AG04450 (cell line): ENCODE measurements at regions not wholly inside any gene's neighbourhood (a gene's known extent, or its start where the extent isn't known, plus 50 kb on each side); places are given as distances from the start of the nearest gene placed in this dataset.

Experiments
- CTCF ChIA-PET: fragments of 300-600, 350-600 bp; formaldehyde crosslinking; extraction: SDS; loops from one replicate; lab custom pipeline; 2022; ENCODE audit warnings: antibody characterized with exemption, inconsistent platforms; lab: Charles Lee
- POLR2A ChIA-PET: fragments of 350-600 bp; formaldehyde crosslinking; extraction: SDS; loops from one replicate; lab custom pipeline; 2021; ENCODE audit warnings: antibody characterized with exemption, inconsistent platforms; lab: Yijun Ruan, JAX
- DNase-seq: peaks from one replicate; pipeline ENCODE4 v3.0.0-alpha.2; 2011; ENCODE audit warnings: low read depth, low spot score
- H3K27ac ChIP-seq: one replicate; pipeline ENCODE4 v1.5.1; 2012; ENCODE audit warnings: low read depth, low read length, control low read depth
- H3K27me3 ChIP-seq: one replicate; pipeline ENCODE4 v1.6.0; 2012; ENCODE audit warnings: low read length; ENCODE audit not compliant: control insufficient read depth, insufficient read depth
- H3K4me3 ChIP-seq: 2 replicates; pipeline ENCODE4 v1.5.1; 2011; ENCODE audit warnings: mild to moderate bottlenecking, low read depth, low read length, control low read depth
- H3K9me3 ChIP-seq: 2 replicates; pipeline ENCODE4 v1.5.1; 2012; ENCODE audit warnings: low read length; ENCODE audit not compliant: control insufficient read depth, insufficient read depth
- TF ChIP-seq, protein P1 (sequence below): IDR thresholded peaks from 2 replicates; pipeline ENCODE4 v1.5.1; 2011; ENCODE audit warnings: low read depth, low read length, control low read depth, inconsistent platforms

DNA sequence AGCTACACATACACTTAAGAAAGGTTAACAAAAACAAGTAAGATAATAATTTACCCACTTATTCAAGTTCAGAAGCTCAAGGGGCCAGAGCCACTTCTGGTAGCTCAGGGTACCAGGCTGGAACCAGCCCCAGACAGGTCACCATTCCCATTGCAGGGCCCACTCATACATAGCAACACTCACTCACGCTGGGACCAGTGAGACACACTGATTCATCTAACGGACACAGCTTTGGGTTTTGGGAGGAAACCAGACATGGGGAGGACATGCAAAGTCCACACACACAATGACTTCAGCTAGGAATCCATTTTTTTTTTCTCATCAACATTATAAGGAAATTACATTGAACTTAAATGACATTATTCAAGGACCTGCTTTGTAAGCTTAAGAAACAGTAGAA lies 169.1 kb downstream of the ZC3H11B start:
- no peak for DNase-seq
- Histone ChIP-seq H3K9me3 (no peaks in the 10 kb centered on the region), H3K27ac (no peak overlapping the region), H3K27me3 (no peaks in the 10 kb centered on the region), H3K4me3 (no peak overlapping the region)
- ChIA-PET CTCF (interaction anchor here (0.6 to 1.1 kb wide), 3 partner anchors 219 to 1114 kb away, joined by 3 read pairs; no protein-coding TSS in a partner anchor), POLR2A (no interaction called here)
- TF ChIP-seq, protein P1, sequence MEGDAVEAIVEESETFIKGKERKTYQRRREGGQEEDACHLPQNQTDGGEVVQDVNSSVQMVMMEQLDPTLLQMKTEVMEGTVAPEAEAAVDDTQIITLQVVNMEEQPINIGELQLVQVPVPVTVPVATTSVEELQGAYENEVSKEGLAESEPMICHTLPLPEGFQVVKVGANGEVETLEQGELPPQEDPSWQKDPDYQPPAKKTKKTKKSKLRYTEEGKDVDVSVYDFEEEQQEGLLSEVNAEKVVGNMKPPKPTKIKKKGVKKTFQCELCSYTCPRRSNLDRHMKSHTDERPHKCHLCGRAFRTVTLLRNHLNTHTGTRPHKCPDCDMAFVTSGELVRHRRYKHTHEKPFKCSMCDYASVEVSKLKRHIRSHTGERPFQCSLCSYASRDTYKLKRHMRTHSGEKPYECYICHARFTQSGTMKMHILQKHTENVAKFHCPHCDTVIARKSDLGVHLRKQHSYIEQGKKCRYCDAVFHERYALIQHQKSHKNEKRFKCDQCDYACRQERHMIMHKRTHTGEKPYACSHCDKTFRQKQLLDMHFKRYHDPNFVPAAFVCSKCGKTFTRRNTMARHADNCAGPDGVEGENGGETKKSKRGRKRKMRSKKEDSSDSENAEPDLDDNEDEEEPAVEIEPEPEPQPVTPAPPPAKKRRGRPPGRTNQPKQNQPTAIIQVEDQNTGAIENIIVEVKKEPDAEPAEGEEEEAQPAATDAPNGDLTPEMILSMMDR = no peak

DNA sequence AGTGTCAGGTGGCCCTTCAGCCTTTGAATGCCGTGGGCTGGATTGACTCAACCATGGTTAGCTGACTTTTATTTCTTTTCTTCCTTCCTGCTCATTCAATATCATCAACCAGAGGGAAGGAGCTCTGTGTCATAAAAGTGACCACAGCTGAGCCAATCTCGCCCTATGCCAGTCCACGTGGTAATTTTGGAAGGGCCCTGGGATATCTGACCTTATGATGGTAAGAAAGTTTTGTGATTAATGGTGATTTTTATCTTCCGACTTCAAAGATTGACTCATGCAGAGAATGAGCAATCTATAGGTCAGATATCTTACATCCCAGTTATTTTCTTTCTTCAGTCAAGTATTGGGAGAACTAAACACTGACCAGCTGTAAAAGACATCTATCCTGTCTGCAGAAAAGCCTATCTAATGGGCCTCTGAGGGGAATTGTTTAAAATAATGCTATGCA lies 170.3 kb downstream of the ZC3H11B start:
- Histone ChIP-seq H3K27ac (no peak overlapping the region), H3K27me3 (no peaks in the 10 kb centered on the region), H3K9me3 (no peaks in the 10 kb centered on the region), H3K4me3 (no peak overlapping the region)
- ChIA-PET POLR2A (no interaction called here), CTCF (interaction anchor here (0.9 kb wide), 1 partner anchor 59 kb away, joined by 3 read pairs; no protein-coding TSS in a partner anchor)
- TF ChIP-seq, protein P1 = no peak
- no peak for DNase-seq

DNA sequence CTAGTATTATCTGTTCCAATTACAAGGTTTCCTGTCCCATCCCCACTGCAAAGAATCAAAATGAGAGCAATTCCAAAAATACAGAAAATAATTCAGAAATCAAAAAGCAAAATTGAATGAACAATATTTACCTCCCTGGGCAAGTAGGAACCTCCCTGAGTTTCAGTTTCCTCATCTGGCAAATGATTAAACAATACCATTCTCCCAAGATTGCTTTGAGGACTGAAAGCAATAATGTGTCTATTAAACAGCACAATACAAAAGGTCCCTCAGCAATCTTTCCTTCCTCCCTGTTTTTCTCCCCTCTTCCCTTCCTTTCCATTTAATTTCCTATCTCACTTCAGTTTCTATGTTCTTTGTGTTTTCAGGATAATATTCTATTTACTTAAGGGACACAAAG lies 171.0 kb downstream of the ZC3H11B start:
- CTCF ChIA-PET = interaction anchor here (0.9 kb wide), 1 partner anchor 59 kb away, joined by 3 read pairs; no protein-coding TSS in a partner anchor
- TF ChIP-seq, protein P1 = no peak
- H3K27me3 ChIP-seq = no peaks in the 10 kb centered on the region
- no peak for DNase-seq
- H3K9me3 ChIP-seq = no peaks in the 10 kb centered on the region
- POLR2A ChIA-PET = no interaction called here
- H3K4me3 ChIP-seq = no peak overlapping the region
- H3K27ac ChIP-seq = no peak overlapping the region

DNA sequence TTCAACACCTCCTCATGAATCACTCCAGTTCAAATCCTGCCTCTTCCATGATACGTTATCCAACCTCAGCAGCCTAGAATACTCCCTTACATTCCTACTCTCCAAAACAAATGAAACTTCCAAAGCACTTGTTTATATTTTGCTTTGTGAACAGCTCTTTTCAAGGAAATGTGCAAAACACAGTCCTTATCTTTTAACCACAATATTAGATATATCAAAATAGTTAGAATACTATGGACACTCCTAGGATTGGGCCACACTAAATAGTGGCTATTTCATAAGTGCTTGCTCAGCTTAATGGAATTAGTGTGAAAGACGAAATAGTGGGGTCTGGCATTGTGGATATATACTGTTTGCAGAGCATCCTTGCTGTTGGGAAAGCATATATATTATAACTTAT lies 173.5 kb downstream of the ZC3H11B start:
- H3K27ac ChIP-seq = no peak overlapping the region
- POLR2A ChIA-PET = no interaction called here
- no peak for DNase-seq
- CTCF ChIA-PET = no interaction called here
- no peaks in the 10 kb centered on the region for H3K9me3 ChIP-seq
- TF ChIP-seq, protein P1 = no peak
- no peaks in the 10 kb centered on the region for H3K27me3 ChIP-seq
- no peak overlapping the region for H3K4me3 ChIP-seq

DNA sequence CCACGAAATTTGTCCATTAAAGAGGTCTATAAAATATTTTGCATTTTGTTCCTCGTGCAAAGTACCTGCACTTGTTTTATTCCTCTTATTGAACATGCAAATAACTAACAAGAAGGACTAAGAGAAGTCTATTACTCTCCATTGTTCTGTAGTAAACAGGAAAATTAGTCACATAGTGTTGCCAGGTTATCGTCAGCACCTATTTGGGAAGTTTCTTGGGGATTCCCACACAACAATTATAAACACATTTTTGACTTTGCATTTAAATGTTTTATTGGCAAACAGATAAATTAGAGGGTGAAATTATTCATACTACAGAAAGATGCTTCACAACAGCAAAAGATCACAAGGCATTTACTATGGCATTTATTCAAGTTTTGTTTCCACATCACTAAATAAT lies 174.5 kb downstream of the ZC3H11B start:
- ChIA-PET POLR2A (no interaction called here), CTCF (no interaction called here)
- no peak overlapping the region for H3K4me3 ChIP-seq
- H3K27ac ChIP-seq = no peak overlapping the region
- H3K9me3 ChIP-seq = no peaks in the 10 kb centered on the region
- no peaks in the 10 kb centered on the region for H3K27me3 ChIP-seq
- TF ChIP-seq, protein P1 = no peak
- no peak for DNase-seq
